ENCODE measurements at regions not wholly inside any gene's neighbourhood (a gene's known extent, or its start where the extent isn't known, plus 50 kb on each side); places are given as distances from the start of the nearest gene placed in this dataset.

GRCh38 chr10:88082391-88082790 is 219.0 kb downstream of the PTEN start:
- Mint-ChIP-seq H3K36me3 (no peaks in the 10 kb centered on the region), H3K27me3 (no peaks in the 10 kb centered on the region), H3K4me3 (no peak overlapping the region), H3K27ac (no peak overlapping the region), H3K4me1 (ENCODE audit: unreplicated experiment) (peaks cover 43% of the 10 kb centered on the region), H3K9me3 (no peaks in the 10 kb centered on the region)
- TF ChIP-seq, protein P1, sequence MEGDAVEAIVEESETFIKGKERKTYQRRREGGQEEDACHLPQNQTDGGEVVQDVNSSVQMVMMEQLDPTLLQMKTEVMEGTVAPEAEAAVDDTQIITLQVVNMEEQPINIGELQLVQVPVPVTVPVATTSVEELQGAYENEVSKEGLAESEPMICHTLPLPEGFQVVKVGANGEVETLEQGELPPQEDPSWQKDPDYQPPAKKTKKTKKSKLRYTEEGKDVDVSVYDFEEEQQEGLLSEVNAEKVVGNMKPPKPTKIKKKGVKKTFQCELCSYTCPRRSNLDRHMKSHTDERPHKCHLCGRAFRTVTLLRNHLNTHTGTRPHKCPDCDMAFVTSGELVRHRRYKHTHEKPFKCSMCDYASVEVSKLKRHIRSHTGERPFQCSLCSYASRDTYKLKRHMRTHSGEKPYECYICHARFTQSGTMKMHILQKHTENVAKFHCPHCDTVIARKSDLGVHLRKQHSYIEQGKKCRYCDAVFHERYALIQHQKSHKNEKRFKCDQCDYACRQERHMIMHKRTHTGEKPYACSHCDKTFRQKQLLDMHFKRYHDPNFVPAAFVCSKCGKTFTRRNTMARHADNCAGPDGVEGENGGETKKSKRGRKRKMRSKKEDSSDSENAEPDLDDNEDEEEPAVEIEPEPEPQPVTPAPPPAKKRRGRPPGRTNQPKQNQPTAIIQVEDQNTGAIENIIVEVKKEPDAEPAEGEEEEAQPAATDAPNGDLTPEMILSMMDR (conservative IDR thresholded peaks at IDR 0.05) = no peak
- no peak for DNase-seq (ENCODE audit: extremely low spot score, unreplicated experiment)

GRCh38 chr10:88082806-88083596 is 219.6 kb downstream of the PTEN start:
- Mint-ChIP-seq H3K9me3 (no peaks in the 10 kb centered on the region), H3K36me3 (no peaks in the 10 kb centered on the region), H3K27me3 (no peaks in the 10 kb centered on the region), H3K4me3 (no peak overlapping the region), H3K4me1 (ENCODE audit: unreplicated experiment) (peaks cover 37% of the 10 kb centered on the region), H3K27ac (no peak overlapping the region)
- TF ChIP-seq, protein P1 (conservative IDR thresholded peaks at IDR 0.05) = no peak
- no peak for DNase-seq (ENCODE audit: extremely low spot score, unreplicated experiment)

- Mint-ChIP-seq H3K4me1 (ENCODE audit: unreplicated experiment) (peaks cover 36% of the 10 kb centered on the region), H3K9me3 (no peaks in the 10 kb centered on the region), H3K36me3 (no peaks in the 10 kb centered on the region), H3K27ac (no peak overlapping the region), H3K4me3 (no peak overlapping the region), H3K27me3 (no peaks in the 10 kb centered on the region)
- TF ChIP-seq, protein P1 (conservative IDR thresholded peaks at IDR 0.05) = no peak
- no peak for DNase-seq (ENCODE audit: extremely low spot score, unreplicated experiment)
Observed at GRCh38 chr10:88083597-88083989, 220.2 kb downstream of the PTEN start.

- TF ChIP-seq, protein P1 (conservative IDR thresholded peaks at IDR 0.05) = no peak
- Mint-ChIP-seq H3K27ac (no peak overlapping the region), H3K36me3 (no peaks in the 10 kb centered on the region), H3K4me3 (no peak overlapping the region), H3K27me3 (no peaks in the 10 kb centered on the region), H3K9me3 (no peaks in the 10 kb centered on the region), H3K4me1 (ENCODE audit: unreplicated experiment) (peaks cover 17% of the 10 kb centered on the region)
- no peak for DNase-seq (ENCODE audit: extremely low spot score, unreplicated experiment)
Observed at GRCh38 chr10:88086187-88086960, 222.9 kb downstream of the PTEN start.

DNA sequence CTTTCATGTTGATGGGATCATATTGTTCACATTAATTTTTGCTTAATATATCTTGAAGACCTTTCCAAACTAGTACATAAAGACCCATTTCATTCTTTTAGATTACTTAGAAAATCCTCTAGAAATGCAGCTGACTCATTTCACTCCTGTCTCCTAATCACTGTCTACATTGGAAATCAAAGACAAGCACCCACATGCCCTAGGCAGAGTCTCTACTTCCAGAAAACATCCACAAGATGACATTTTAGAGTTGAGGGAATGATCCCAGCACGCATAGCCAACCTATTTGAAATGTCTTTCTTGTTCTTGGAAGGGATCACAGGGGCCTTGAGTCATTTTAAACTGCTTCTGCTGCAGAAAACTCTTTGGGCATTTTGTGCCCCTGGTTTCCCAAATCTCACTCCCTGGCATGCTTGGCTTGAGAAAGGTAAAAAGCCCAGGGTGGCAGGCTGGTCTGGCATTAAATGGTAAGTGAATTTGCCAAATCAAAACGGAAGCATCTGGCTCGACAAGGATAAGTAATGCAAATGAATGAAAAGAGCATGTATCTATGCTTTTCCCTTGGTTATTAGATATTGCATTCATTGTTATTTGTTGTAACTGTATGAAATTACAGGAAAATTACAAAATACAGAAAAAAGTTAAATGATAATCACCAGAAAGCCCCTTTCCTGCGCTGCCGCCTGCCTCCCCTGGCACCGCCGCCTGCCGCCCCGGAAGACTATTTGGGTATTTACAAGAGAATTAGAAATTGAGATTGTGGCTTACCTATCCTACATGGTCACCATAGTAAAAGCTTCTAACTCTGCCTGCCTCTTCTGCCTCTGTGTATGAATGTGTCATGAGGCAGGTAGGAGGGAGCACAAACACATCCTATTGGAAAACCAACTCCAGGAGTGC is 225.3 kb downstream of the PTEN start:
- Mint-ChIP-seq H3K4me3 (no peak overlapping the region), H3K27ac (no peak overlapping the region), H3K4me1 (ENCODE audit: unreplicated experiment) (peaks cover 9% of the 10 kb centered on the region), H3K27me3 (no peaks in the 10 kb centered on the region), H3K9me3 (no peaks in the 10 kb centered on the region), H3K36me3 (no peaks in the 10 kb centered on the region)
- DNase-seq (ENCODE audit: extremely low spot score, unreplicated experiment) = no peak
- TF ChIP-seq, protein P1 (conservative IDR thresholded peaks at IDR 0.05) = no peak

Measured in type B pancreatic cell (in vitro differentiated cells).